Caco-2 (cell line): ENCODE measurements at regions not wholly inside any gene's neighbourhood (a gene's known extent, or its start where the extent isn't known, plus 50 kb on each side); places are given as distances from the start of the nearest gene placed in this dataset.

Experiments
- BruUV-seq: library from RNA; stranded (reverse); fragments of 400-500 nt; replicated peaks from 2 replicates; lab custom pipeline; 2021; lab: Mats Ljungman, UMichigan
- CTCF ChIA-PET: fragments of 300-600 bp; sonication (Branson Sonifier 250); formaldehyde crosslinking; loops from one replicate; lab custom pipeline; 2022; ENCODE audit warnings: antibody characterized with exemption; lab: Charles Lee
- POLR2A ChIA-PET: fragments of 300-600 bp; sonication (Branson Sonifier 250); formaldehyde crosslinking; loops from one replicate; lab custom pipeline; 2022; ENCODE audit warnings: antibody characterized with exemption; lab: Charles Lee
- DNase-seq, 2 experiments: peaks; one replicate each; pipeline versions ENCODE4 v3.0.0 to v3.0.0-alpha.2; 2020 to 2022
- H3K27me3 ChIP-seq: replicated peaks from 2 replicates; pipeline ENCODE4 v1.6.0; 2011; ENCODE audit warnings: low read length; ENCODE audit not compliant: control insufficient read depth, insufficient read depth
- H3K36me3 ChIP-seq: 2 replicates; pipeline ENCODE4 v1.5.1; 2011; ENCODE audit warnings: low read length; ENCODE audit not compliant: control insufficient read depth, insufficient read depth
- H3K4me1 ChIP-seq: fragments of 250-450 bp; sonication (Bioruptor Pico); 2 replicates; pipeline ENCODE4 v1.5.1; 2020; ENCODE audit warnings: mild to moderate bottlenecking
- H3K4me3 ChIP-seq: 2 replicates; pipeline ENCODE4 v1.5.1; 2011; ENCODE audit warnings: low read depth, mild to moderate bottlenecking, control low read depth, low read length
- H3K9me3 ChIP-seq: fragments of 250-450 bp; sonication (Bioruptor Pico); 2 replicates; pipeline ENCODE4 v1.5.1; 2020; ENCODE audit warnings: mild to moderate bottlenecking, moderate library complexity
- H3K27ac Mint-ChIP-seq: one replicate; pipeline ENCODE4 v1.8.0; 2022; ENCODE audit warnings: mixed read lengths; ENCODE audit not compliant: unreplicated experiment
- H3K27me3 Mint-ChIP-seq: one replicate; pipeline ENCODE4 v1.8.0; 2022; ENCODE audit warnings: mixed read lengths; ENCODE audit not compliant: insufficient read depth, unreplicated experiment
- H3K36me3 Mint-ChIP-seq: one replicate; pipeline ENCODE4 v1.8.0; 2022; ENCODE audit warnings: mild to moderate bottlenecking, mixed read lengths; ENCODE audit not compliant: insufficient read depth, unreplicated experiment
- H3K4me1 Mint-ChIP-seq: one replicate; pipeline ENCODE4 v1.8.0; 2022; ENCODE audit warnings: low read depth, mixed read lengths; ENCODE audit not compliant: unreplicated experiment
- H3K4me3 Mint-ChIP-seq: one replicate; pipeline ENCODE4 v1.8.0; 2022; ENCODE audit warnings: mild to moderate bottlenecking, moderate library complexity, mixed read lengths; ENCODE audit not compliant: unreplicated experiment
- H3K9me3 Mint-ChIP-seq: one replicate; pipeline ENCODE4 v1.8.0; 2022; ENCODE audit warnings: mixed read lengths; ENCODE audit not compliant: unreplicated experiment
- CTCF ChIP-seq, 2 experiments: fragments of 200-600 bp in 1 of 2; IDR thresholded peaks; 1 replicate in 1 of 2; 2 replicates in 1 of 2; pipeline versions ENCODE4 v1.5.1 to v1.8.0; 2011 to 2022; ENCODE audit warnings: antibody characterized with exemption in 1 of 2, control low read depth in 1 of 2, inconsistent platforms in 1 of 2, low read depth in 1 of 2, low read length in 1 of 2, mild to moderate bottlenecking in 1 of 2, moderate library complexity in 1 of 2; ENCODE audit not compliant: insufficient read depth in 1 of 2, severe bottlenecking in 1 of 2, unreplicated experiment in 1 of 2
- intact Hi-C: fragments of 100-400 bp; cut with micrococcal nuclease; formaldehyde crosslinking; loops from one replicate; pipeline ENCODE4 v1.10.0; 2022; ENCODE audit not compliant: unreplicated experiment

DNA sequence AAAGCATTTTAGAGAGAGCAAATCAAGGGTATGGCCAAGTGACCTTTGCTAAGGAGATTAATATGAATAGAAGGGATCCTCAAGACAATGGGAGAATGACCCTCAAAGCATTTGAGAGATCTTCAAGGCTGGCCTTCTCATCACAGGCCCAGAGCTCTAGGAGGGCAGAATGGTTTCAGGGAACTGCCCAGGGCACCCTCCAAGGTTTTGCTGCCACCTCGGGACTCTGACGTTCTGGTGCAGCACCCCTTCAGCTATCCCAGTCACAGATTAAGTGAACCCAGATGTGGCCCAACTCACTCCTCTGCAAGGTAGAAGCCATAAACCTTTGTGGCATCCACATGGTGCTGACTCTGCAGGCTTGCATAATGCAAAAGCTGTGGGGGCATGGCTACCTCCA lies 209.3 kb downstream of the TLE3 start:
- no peak for DNase-seq
- no TSS peak for BruUV-seq
- no peaks in the 10 kb centered on the region for H3K4me1 Mint-ChIP-seq
- ChIA-PET CTCF (no interaction called here), POLR2A (no interaction called here)
- peaks cover 12% of the 10 kb centered on the region for H3K9me3 Mint-ChIP-seq
- Histone ChIP-seq H3K27me3 (no peaks in the 10 kb centered on the region; the same call in 1 of the 2 replicates), H3K4me1 (no peaks in the 10 kb centered on the region), H3K36me3 (no peaks in the 10 kb centered on the region), H3K4me3 (no peak overlapping the region), H3K9me3 (no peaks in the 10 kb centered on the region)
- H3K36me3 Mint-ChIP-seq, result no peaks in the 10 kb centered on the region
- peaks cover 10% of the 10 kb centered on the region for H3K27me3 Mint-ChIP-seq
- intact Hi-C loops, result no loop called here
- no peak for TF ChIP-seq CTCF (IDR thresholded peaks at IDR 0.05; ENCODE audit: insufficient read depth in 1 of 2, low read depth in 1 of 2, low read length in 1 of 2, severe bottlenecking in 1 of 2, unreplicated experiment in 1 of 2)
- no peak overlapping the region for H3K27ac Mint-ChIP-seq
- no peak overlapping the region for H3K4me3 Mint-ChIP-seq

DNA sequence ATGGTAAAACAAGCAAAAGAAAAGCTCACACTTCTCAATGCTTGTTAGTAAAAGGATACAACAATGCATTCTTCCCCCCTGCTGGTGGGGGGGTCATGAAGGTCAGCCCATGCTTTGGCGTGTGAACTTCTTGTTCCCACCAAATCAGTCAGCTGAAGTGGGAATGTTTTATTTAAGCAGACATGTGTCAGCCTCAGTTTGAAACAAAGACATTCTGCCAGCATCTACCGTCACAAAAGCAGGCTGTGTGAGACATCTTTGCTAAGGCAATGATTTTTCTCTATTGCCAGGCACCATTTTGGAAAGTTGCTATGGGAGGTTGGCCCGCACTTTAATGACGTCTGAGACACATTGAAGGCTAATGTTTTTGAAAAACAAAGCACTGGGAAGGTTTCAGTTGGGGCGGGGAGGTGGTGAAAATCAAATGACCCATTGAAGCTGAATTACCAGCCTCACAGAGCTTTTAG lies 206.6 kb downstream of the TLE3 start:
- TF ChIP-seq CTCF (IDR thresholded peaks at IDR 0.05; ENCODE audit: insufficient read depth in 1 of 2, low read depth in 1 of 2, low read length in 1 of 2, severe bottlenecking in 1 of 2, unreplicated experiment in 1 of 2), result no peak
- H3K9me3 ChIP-seq, result no peaks in the 10 kb centered on the region
- H3K27ac Mint-ChIP-seq, result no peak overlapping the region
- intact Hi-C loops, result no loop called here
- H3K4me3 ChIP-seq, result no peak overlapping the region
- peaks cover 12% of the 10 kb centered on the region for H3K9me3 Mint-ChIP-seq
- no TSS peak for BruUV-seq
- CTCF ChIA-PET, result no interaction called here
- POLR2A ChIA-PET, result no interaction called here
- no peaks in the 10 kb centered on the region for H3K4me1 Mint-ChIP-seq
- H3K27me3 Mint-ChIP-seq, result peaks cover 21% of the 10 kb centered on the region
- no peak overlapping the region for H3K4me3 Mint-ChIP-seq
- H3K4me1 ChIP-seq, result no peaks in the 10 kb centered on the region
- no peaks in the 10 kb centered on the region for H3K36me3 ChIP-seq
- H3K27me3 ChIP-seq, result no peaks in the 10 kb centered on the region; the same call in none of the 2 replicates
- no peak for DNase-seq
- H3K36me3 Mint-ChIP-seq, result no peaks in the 10 kb centered on the region

DNA sequence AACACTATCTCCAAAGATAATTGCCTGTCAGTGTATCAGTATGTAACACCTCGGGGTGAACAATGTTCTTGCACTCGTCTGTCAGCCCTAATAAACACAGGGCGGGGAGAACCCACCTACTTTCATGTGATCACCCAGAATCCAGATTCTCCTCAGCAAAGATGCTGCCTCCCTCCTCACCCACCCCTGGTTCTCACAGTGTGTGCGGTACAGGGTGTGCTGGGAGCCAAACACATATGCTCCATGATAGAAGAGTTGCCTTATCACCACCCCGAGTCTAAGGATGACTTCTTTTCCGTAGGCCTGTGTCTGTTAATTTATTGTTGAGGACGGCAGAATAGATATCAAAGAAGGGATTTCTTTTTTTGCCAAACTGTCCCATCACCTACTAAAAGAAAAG lies 206.1 kb downstream of the TLE3 start:
- CTCF ChIA-PET, result no interaction called here
- intact Hi-C loops, result no loop called here

More for the DNA sequence above, 206.1 kb downstream of the TLE3 start:
- Histone ChIP-seq H3K9me3 (no peaks in the 10 kb centered on the region), H3K4me3 (no peak overlapping the region), H3K4me1 (no peaks in the 10 kb centered on the region), H3K36me3 (no peaks in the 10 kb centered on the region), H3K27me3 (no peaks in the 10 kb centered on the region; the same call in none of the 2 replicates)
- no peak for TF ChIP-seq CTCF (IDR thresholded peaks at IDR 0.05; ENCODE audit: insufficient read depth in 1 of 2, low read depth in 1 of 2, low read length in 1 of 2, severe bottlenecking in 1 of 2, unreplicated experiment in 1 of 2)
- BruUV-seq, result no TSS peak
- no peaks in the 10 kb centered on the region for H3K36me3 Mint-ChIP-seq
- no peak for DNase-seq
- no peaks in the 10 kb centered on the region for H3K4me1 Mint-ChIP-seq
- H3K27ac Mint-ChIP-seq, result no peak overlapping the region
- peaks cover 12% of the 10 kb centered on the region for H3K9me3 Mint-ChIP-seq
- H3K27me3 Mint-ChIP-seq, result peaks cover 22% of the 10 kb centered on the region
- H3K4me3 Mint-ChIP-seq, result no peak overlapping the region
- POLR2A ChIA-PET, result no interaction called here
